Stimulated activated CD8-positive, alpha-beta memory T cell treated with anti-CD3 and anti-CD28 coated beads, Interleukin-7, amount 100 ng/mL, for 48 hours (primary cell): ENCODE measurements at regions not wholly inside any gene's neighbourhood (a gene's known extent, or its start where the extent isn't known, plus 50 kb on each side); places are given as distances from the start of the nearest gene placed in this dataset.

Experiments
- DNase-seq, 2 donors: peaks; one replicate each; pipeline ENCODE4 v3.0.0-alpha.2; 2020; ENCODE audit warnings: low read depth in 1 of 2; ENCODE audit errors: extremely low read depth in 1 of 2

GRCh38 chr4:19915276-19915675, 336.4 kb upstream of the SLIT2 start:
- DNase-seq: no peak

- DNase-seq: no peak
Observed at GRCh38 chr4:19913650-19914049, 338.1 kb upstream of the SLIT2 start.

GRCh38 chr4:19910861-19911525, 340.7 kb upstream of the SLIT2 start:
- no peak for DNase-seq

GRCh38 chr4:19905024-19905423, 346.7 kb upstream of the SLIT2 start:
- DNase-seq: no peak

GRCh38 chr4:19888587-19888986, 363.1 kb upstream of the SLIT2 start:
- no peak for DNase-seq

- DNase-seq: no peak
Observed at GRCh38 chr4:19883841-19884240, 367.9 kb upstream of the SLIT2 start.

GRCh38 chr4:19880206-19880605, 371.5 kb upstream of the SLIT2 start:
- DNase-seq: no peak

- DNase-seq: no peak
Observed at GRCh38 chr4:19879330-19879729, 372.4 kb upstream of the SLIT2 start.

GRCh38 chr4:19857991-19858390, 393.7 kb upstream of the SLIT2 start:
- DNase-seq: no peak

GRCh38 chr4:19857380-19857779, 394.3 kb upstream of the SLIT2 start:
- DNase-seq: no peak

GRCh38 chr4:19850909-19851308, 400.8 kb upstream of the SLIT2 start:
- DNase-seq: no peak

- no peak for DNase-seq
Observed at GRCh38 chr4:19844446-19844845, 407.3 kb upstream of the SLIT2 start.

- no peak for DNase-seq
Observed at GRCh38 chr4:19842471-19842870, 409.2 kb upstream of the SLIT2 start.

GRCh38 chr4:19838858-19839257, 412.8 kb upstream of the SLIT2 start:
- DNase-seq: no peak

GRCh38 chr4:19835429-19835828, 416.3 kb upstream of the SLIT2 start:
- no peak for DNase-seq

GRCh38 chr4:19832411-19832810, 419.3 kb upstream of the SLIT2 start:
- DNase-seq: no peak

GRCh38 chr4:19831644-19832285, 419.9 kb upstream of the SLIT2 start:
- DNase-seq: no peak

- DNase-seq: no peak
Observed at GRCh38 chr4:19829101-19829500, 422.6 kb upstream of the SLIT2 start.

GRCh38 chr4:19823781-19824180, 427.9 kb upstream of the SLIT2 start:
- DNase-seq: no peak

GRCh38 chr4:19819737-19820136, 432.0 kb upstream of the SLIT2 start:
- DNase-seq: no peak

GRCh38 chr4:19809989-19810388, 441.7 kb upstream of the SLIT2 start:
- no peak for DNase-seq

GRCh38 chr4:19807505-19807904, 444.2 kb upstream of the SLIT2 start:
- DNase-seq: no peak

GRCh38 chr4:19806865-19807264, 444.8 kb upstream of the SLIT2 start:
- no peak for DNase-seq
